ENCODE measurements at regions not wholly inside any gene's neighbourhood (a gene's known extent, or its start where the extent isn't known, plus 50 kb on each side); places are given as distances from the start of the nearest gene placed in this dataset.

GRCh38 chr5:59955241-59955640 lies 61.7 kb upstream of the PDE4D start:
- Histone ChIP-seq H3K27ac (ENCODE audit: control insufficient read depth, insufficient read depth) (no peak overlapping the region), H3K4me3 (no peak overlapping the region), H3K9me3 (replicated peaks; ENCODE audit: control insufficient read depth, insufficient read depth, low read length) (no peaks in the 10 kb centered on the region), H3K79me2 (ENCODE audit: control insufficient read depth, insufficient read depth, low read length) (no peaks in the 10 kb centered on the region), H3K4me2 (ENCODE audit: control insufficient read depth, insufficient read depth) (no peak overlapping the region), H4K20me1 (ENCODE audit: control insufficient read depth, insufficient read depth) (no peaks in the 10 kb centered on the region), H3K9ac (ENCODE audit: control insufficient read depth, insufficient read depth, low read length) (no peak overlapping the region), H3K36me3 (ENCODE audit: control insufficient read depth in 2 of 2, insufficient read depth in 2 of 2, low read length in 1 of 2) (no peaks in the 10 kb centered on the region), H3K27me3 (replicated peaks in 1 of 2; ENCODE audit: control insufficient read depth in 2 of 2, insufficient read depth in 2 of 2, low read length in 1 of 2) (no peaks in the 10 kb centered on the region; a peak in 1 of 4 replicates), H2AFZ (ENCODE audit: control insufficient read depth, low read depth, low read length) (no peak overlapping the region), H3K4me1 (ENCODE audit: control insufficient read depth, insufficient read depth, low read length) (no peaks in the 10 kb centered on the region)
- TF ChIP-seq PML (IDR thresholded peaks at IDR 0.05; ENCODE audit: low read length) (no peak), SUPT20H (IDR thresholded peaks at IDR 0.05; ENCODE audit: borderline replicate concordance, control insufficient read depth, low read depth, low read length) (no peak), SKIL (IDR thresholded peaks at IDR 0.05; ENCODE audit: low read depth, poor library complexity, severe bottlenecking) (no peak)
- ChIA-PET POLR2A (no interaction called here), SMC1A (ENCODE audit: uncharacterized antibody, unreplicated experiment) (no interaction called here), CTCF (no interaction called here), RAD21 (ENCODE audit: unreplicated experiment) (no interaction called here)
- in situ Hi-C loops (cut with MboI), result no loop called here
- intact Hi-C loops (cut with micrococcal nuclease; ENCODE audit: unreplicated experiment), result no loop called here
- ATAC-seq, result no peak
- 36% methylated on average over 2 of the region's 2 CpGs for WGBS (ENCODE audit: insufficient coverage, insufficient replicate concordance, low lambda C conversion rate, missing lambda C conversion rate)
- DNase-seq (ENCODE audit: low read depth, low spot score), result no peak
- no TSS peak for BruUV-seq (replicated peaks)
- FAIRE-seq, result no peak

- Histone ChIP-seq H4K20me1 (ENCODE audit: control insufficient read depth, insufficient read depth) (no peaks in the 10 kb centered on the region), H3K4me3 (no peak overlapping the region), H3K27me3 (replicated peaks in 1 of 2; ENCODE audit: control insufficient read depth in 2 of 2, insufficient read depth in 2 of 2, low read length in 1 of 2) (peaks cover 0 to 3% of the 10 kb centered on the region in 2 experiments; a peak in 1 of 4 replicates), H3K4me1 (ENCODE audit: control insufficient read depth, insufficient read depth, low read length) (no peaks in the 10 kb centered on the region), H3K27ac (ENCODE audit: control insufficient read depth, insufficient read depth) (no peak overlapping the region), H3K4me2 (ENCODE audit: control insufficient read depth, insufficient read depth) (no peak overlapping the region), H3K9ac (ENCODE audit: control insufficient read depth, insufficient read depth, low read length) (no peak overlapping the region), H3K9me3 (replicated peaks; ENCODE audit: control insufficient read depth, insufficient read depth, low read length) (no peaks in the 10 kb centered on the region), H2AFZ (ENCODE audit: control insufficient read depth, low read depth, low read length) (no peak overlapping the region), H3K79me2 (ENCODE audit: control insufficient read depth, insufficient read depth, low read length) (no peaks in the 10 kb centered on the region), H3K36me3 (ENCODE audit: control insufficient read depth in 2 of 2, insufficient read depth in 2 of 2, low read length in 1 of 2) (no peaks in the 10 kb centered on the region)
- ChIA-PET CTCF (no interaction called here), POLR2A (no interaction called here), SMC1A (ENCODE audit: uncharacterized antibody, unreplicated experiment) (interaction anchor here (0.6 to 0.9 kb wide), 2 partner anchors 12 to 20 kb away, joined by 3 read pairs; no protein-coding TSS in a partner anchor), RAD21 (ENCODE audit: unreplicated experiment) (no interaction called here)
- ATAC-seq (no peak), FAIRE-seq (no peak), DNase-seq (ENCODE audit: low read depth, low spot score) (no peak)
- no TSS peak for BruUV-seq (replicated peaks)
- in situ Hi-C loops (cut with MboI) (no loop called here), intact Hi-C loops (cut with micrococcal nuclease; ENCODE audit: unreplicated experiment) (no loop called here)
- WGBS (ENCODE audit: insufficient coverage, insufficient replicate concordance, low lambda C conversion rate, missing lambda C conversion rate), result 41% methylated on average over 6 of the region's 6 CpGs
- TF ChIP-seq IRF4 (IDR thresholded peaks at IDR 0.05; ENCODE audit: low read depth, low read length) (no peak), ZBTB11 (CRISPR knock-in tag; IDR thresholded peaks at IDR 0.05) (no peak), KDM1A (IDR thresholded peaks at IDR 0.05; ENCODE audit: borderline replicate concordance) (no peak), PBX3 (IDR thresholded peaks at IDR 0.05; ENCODE audit: insufficient replicate concordance, low read depth, low read length) (no peak), SREBF1 (IDR thresholded peaks at IDR 0.05; ENCODE audit: low read length) (no peak)
Observed at GRCh38 chr5:59943452-59944113, 50.1 kb upstream of the PDE4D start.
